T-helper 9 cell (primary cell): ENCODE measurements at regions not wholly inside any gene's neighbourhood (a gene's known extent, or its start where the extent isn't known, plus 50 kb on each side); places are given as distances from the start of the nearest gene placed in this dataset.
"Not testable (repeated sequence)": the region's sequence is repeated elsewhere in the genome, so short reads cannot be mapped to it uniquely, and the experiment has no call there.

Experiments used
- DNase-seq: peaks from one replicate; pipeline ENCODE4 v3.0.0-alpha.2; 2020

GRCh38 chr18:73407506-73407905 is 539.7 kb upstream of the NETO1 start:
- no peak for DNase-seq

- DNase-seq, result no peak
Observed at GRCh38 chr18:73384246-73384645, 516.5 kb upstream of the NETO1 start.

DNA sequence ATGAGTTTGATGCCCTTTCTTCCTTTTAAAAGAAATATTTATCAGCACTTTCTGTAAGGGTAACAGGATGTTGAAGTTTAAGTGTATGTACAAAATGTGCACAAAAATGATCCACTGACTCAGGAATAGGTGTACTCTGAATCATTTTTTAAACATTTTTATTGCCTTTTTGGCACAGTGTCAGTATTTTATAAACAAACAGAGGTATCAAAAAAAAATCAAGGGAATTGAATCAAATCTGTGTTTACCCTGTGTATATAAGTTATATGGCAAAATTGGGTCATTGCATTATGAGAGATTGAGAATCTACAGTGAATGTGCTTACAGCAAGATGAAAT is 513.9 kb upstream of the NETO1 start:
- DNase-seq, result no peak

GRCh38 chr18:73381016-73381698 is 513.4 kb upstream of the NETO1 start:
- no peak for DNase-seq

DNA sequence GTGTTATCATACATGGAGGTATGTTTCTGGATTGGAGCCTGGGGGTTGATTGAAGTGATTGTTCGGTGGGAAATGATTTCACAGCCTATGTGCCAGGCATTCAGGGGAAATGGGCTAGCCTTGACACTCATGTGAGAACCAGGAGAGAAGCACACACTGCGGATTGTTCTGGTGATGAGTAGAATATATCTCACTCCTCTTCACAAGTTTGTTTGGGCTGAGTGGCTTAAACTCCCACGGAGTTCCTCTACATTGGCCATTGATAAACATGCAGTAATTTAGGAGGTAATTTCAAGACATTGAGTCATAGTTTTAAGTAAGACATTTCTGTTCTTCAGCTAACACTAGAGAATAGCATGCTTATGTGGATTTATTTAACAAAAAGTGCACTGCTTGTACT is 498.9 kb upstream of the NETO1 start:
- no peak for DNase-seq

DNA sequence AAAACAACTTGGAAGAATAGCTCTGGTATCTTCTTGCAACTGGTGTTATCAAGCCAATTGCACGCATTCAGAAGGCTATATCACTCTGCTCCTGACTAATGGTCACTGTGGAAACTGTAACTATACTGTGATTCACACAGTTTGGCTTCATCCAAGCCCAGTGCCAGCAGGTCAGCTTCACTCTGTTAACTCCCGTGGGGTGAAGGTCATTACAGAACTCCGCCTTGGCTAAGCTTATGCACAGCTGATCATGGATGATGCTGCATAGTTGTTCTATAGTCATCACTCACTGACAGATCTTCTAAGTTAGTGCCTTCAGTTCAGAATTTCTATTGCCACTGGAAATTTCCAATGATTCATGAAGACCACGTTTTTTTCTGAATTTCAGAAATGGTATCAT is 497.2 kb upstream of the NETO1 start:
- no peak for DNase-seq

- DNase-seq, result no peak
Observed at GRCh38 chr18:73355121-73355520, 487.3 kb upstream of the NETO1 start.

DNA sequence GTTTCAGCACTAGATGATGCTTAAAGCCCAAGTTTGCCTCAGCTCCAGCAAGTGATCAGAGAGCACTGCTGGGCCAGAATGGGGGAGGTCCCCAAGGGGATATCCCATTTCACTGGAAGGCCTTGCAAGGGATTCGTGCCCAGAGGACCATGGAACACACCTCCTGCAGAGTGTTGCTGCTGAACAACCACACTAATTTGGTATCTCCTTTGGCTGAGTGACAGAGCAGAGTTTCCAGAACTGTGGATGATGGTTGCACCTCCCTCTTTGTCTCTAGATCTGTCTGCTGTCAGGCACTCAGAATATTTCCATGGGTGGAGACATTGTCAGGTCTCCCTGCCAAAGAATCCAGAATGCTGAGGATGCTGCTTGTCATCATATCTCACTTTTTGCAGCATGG is 484.8 kb upstream of the NETO1 start:
- DNase-seq, result no peak

- DNase-seq, result no peak
Observed at GRCh38 chr18:73340135-73340977, 472.6 kb upstream of the NETO1 start.

DNA sequence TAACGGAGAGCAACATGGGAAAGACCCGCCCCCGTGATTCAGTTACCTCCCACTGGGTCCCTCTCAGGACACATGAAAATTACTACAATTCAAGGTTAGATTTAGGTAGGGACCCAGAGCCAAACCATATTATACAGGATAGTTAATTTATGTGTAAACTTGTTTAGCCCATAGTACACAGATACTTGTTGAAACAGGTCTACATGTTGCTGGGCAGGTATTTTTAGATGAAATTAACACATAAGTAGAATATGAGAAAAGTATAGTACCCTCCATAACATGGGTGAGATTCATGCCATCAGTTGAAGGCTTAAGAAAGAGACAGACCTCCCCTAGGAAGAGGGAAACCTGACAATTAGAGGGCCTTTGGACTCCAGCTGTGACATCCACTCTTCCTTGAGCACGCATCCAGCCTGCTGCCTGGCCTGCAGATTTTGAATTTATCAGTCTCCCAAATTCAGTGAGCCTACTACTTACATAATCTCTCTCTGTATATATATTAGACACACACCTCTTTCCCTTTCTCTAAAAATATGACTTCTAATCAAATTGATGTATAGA is 463.5 kb upstream of the NETO1 start:
- DNase-seq, result no peak

- DNase-seq, result not testable (repeated sequence)
Observed at GRCh38 chr18:73330106-73330505, 462.3 kb upstream of the NETO1 start.

GRCh38 chr18:73324187-73324831 is 456.5 kb upstream of the NETO1 start:
- not testable (repeated sequence) for DNase-seq

DNA sequence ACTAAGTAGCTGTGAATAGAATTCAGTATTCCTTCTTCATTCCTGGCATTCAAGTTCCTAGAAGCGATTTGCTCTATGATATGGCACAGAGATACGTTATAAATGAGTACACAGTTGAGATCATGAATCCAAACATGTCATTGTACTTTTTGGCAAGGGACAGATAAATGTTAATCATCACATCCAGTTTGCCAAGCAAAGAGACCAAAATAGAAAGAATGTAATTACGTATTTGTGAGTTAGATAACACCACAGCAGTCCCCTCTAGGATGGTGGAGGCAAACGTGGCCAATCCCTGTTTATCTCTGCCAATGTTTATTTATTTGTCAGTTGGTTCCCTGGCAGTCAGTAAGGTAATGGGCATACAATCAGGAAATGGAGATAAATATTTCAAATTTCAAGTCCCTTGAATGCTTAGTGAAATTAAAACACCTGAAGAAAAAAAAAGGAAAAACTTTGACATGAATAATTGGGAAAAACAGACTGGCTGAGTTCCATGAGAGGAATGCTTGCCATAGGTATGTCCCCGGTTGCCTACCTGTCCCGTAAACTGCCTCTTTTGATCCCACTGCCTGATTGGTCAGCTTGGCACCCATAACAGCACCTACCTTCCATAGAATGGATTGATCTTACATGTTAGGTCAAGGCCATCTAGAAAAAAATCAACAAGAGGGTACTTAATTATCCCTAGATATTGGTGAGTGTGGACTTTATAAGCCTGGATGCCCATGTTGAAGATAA is 451.1 kb upstream of the NETO1 start:
- DNase-seq, result no peak

DNA sequence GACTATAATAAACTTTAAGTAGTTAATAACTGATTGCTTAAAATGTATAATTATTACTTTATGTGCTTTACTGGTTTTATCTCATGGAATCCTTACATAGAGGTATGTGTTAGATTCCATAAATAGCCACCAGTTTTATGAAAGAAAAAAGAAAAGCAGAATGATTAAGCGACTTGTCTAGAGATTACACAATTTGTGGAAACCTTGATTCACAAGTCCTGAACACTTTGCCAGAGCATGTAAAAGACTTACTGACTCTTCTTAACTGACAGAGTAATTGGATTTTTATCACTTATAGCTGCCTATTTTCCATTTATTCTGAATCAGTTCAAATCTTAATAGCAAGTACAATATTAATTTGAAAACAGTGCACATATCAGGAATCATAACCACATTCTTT is 448.7 kb upstream of the NETO1 start:
- DNase-seq, result no peak

GRCh38 chr18:73315381-73315780 is 447.6 kb upstream of the NETO1 start:
- no peak for DNase-seq

DNA sequence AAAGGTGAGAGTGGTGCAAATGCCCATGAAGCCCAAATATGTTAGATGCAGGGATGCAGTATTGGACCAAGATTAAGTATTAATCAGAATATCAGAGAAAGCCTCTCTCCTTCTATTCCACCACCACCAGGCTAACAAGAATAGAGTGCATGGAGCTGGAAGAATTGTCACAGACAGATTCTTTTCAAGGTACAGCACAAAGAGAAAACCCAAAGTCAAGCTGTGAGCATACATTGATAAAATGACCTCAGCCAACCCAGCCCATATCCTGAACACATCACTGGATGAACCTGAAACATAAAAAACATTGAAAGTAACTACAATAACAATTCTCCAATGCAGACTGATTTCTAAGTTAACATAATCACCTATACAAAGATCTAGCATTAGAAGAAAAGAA is 445.7 kb upstream of the NETO1 start:
- DNase-seq, result no peak

- DNase-seq, result no peak
Observed at GRCh38 chr18:73296686-73297085, 428.9 kb upstream of the NETO1 start.

- no peak for DNase-seq
Observed at GRCh38 chr18:73292156-73292555, 424.4 kb upstream of the NETO1 start.

GRCh38 chr18:73288813-73289212 is 421.0 kb upstream of the NETO1 start:
- DNase-seq, result no peak

- no peak for DNase-seq
Observed at GRCh38 chr18:73286584-73286983, 418.8 kb upstream of the NETO1 start.

DNA sequence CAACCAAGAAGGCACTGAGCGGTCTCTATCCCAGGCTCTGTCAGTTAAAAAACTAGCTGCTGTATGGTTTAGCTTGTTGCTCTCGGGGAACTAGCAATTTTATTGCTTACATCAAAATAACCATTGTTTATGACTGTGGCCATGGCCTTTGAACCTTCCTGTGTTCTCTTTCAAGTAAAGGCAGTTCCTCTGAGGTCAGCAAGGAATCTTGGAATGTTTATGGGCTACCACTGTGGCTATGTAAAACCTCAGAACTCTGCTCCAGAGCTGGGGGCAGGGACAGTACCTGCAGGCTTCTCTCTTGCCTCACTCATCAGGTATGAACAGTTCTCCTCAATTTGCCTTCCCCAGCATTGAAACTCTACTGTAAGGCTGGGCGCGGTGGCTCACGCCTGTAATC is 416.0 kb upstream of the NETO1 start:
- DNase-seq, result no peak

GRCh38 chr18:73283032-73283431 is 415.2 kb upstream of the NETO1 start:
- DNase-seq, result no peak

DNA sequence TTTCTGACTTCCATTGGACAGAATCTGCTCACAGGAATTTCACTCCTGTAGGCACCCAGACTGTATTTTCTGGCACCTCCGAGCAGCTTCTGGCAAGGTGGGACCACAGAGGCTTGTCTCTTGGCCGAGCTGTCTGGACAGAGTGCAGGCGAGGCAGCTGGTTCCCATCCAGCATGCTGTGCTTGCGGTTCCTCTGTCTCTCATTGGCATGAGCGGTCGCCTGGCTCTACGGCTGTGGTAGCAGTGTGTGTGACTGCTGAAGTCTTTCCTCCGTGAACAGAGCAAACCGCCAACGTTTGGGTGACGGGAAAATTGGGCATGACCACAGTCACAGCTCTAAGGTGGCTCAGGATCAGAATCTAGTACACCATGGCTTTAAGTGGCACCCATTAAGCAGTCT is 411.7 kb upstream of the NETO1 start:
- DNase-seq, result no peak
